Peyer's patch (tissue), 4 donors: ENCODE measurements at regions not wholly inside any gene's neighbourhood (a gene's known extent, or its start where the extent isn't known, plus 50 kb on each side); places are given as distances from the start of the nearest gene placed in this dataset.

Experiments used
- DNase-seq, 3 donors: peaks; one replicate each; pipeline ENCODE4 v3.0.0-alpha.2; 2017 to 2019
- H3K27ac ChIP-seq, 4 donors: fragments of 200-600 bp; sonication (generic); one replicate each; pipeline ENCODE4 v1.5.1; 2016 to 2019
- H3K27me3 ChIP-seq, 2 donors: fragments of 200-600 bp; sonication (generic); one replicate each; pipeline ENCODE4 v1.5.1; 2019
- H3K36me3 ChIP-seq, 3 donors: fragments of 200-600 bp; sonication (generic); one replicate each; pipeline ENCODE4 v1.5.1; 2016 to 2019
- H3K4me1 ChIP-seq, 4 donors: fragments of 200-600 bp; sonication (generic); one replicate each; pipeline ENCODE4 v1.5.1; 2016 to 2019
- H3K4me3 ChIP-seq, 4 donors: fragments of 200-600 bp; sonication (generic); 1 replicate in 3 of 4; 2 replicates in 1 of 4; pipeline ENCODE4 v1.5.1; 2016 to 2019; ENCODE audit warnings: mild to moderate bottlenecking in 1 of 4
- H3K9me3 ChIP-seq, 4 donors: fragments of 200-600 bp; sonication (generic); one replicate each; pipeline ENCODE4 v1.5.1; 2016 to 2019; ENCODE audit warnings: mild to moderate bottlenecking in 1 of 4
- POLR2A ChIP-seq, 2 donors: fragments of 450-650 bp; IDR thresholded peaks; one replicate each; pipeline ENCODE4 v1.5.1; 2017; ENCODE audit warnings: antibody characterized with exemption in 2 of 2, mild to moderate bottlenecking in 2 of 2, moderate library complexity in 2 of 2
- TF ChIP-seq, protein P1 (sequence below), 6 experiments: fragments of 450-650 bp in 4 of 6; fragments of 200-600 bp in 2 of 6; sonication (generic) in 1 of 6; IDR thresholded peaks; one replicate each; pipeline ENCODE4 v1.5.1; 2017 to 2019; ENCODE audit warnings: antibody characterized with exemption in 6 of 6, mild to moderate bottlenecking in 3 of 6, moderate library complexity in 1 of 6

DNA sequence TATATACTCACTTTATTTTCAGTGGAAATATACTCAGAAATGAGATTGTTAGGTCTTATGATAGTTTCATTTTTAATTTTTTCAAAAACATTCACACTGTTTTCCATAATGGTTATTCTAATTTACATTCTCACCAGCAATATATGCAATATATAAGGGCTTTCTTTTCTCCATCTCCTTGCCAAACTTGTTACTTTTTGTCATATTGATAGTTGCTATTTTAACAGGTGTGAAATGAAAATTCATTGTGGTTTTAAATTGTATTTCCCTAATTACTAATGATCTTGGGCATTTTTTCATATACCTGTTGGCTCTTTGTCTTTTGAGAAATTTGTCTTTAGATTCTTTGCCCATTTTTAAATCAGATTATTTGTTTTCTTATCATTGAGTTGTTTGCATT lies 325.2 kb downstream of the DIPK2A start:
- H3K36me3 ChIP-seq = no peaks in the 10 kb centered on the region
- H3K27me3 ChIP-seq = no peaks in the 10 kb centered on the region
- DNase-seq = no peak
- no peaks in the 10 kb centered on the region for H3K4me1 ChIP-seq
- no peaks in the 10 kb centered on the region for H3K9me3 ChIP-seq
- TF ChIP-seq, protein P1, sequence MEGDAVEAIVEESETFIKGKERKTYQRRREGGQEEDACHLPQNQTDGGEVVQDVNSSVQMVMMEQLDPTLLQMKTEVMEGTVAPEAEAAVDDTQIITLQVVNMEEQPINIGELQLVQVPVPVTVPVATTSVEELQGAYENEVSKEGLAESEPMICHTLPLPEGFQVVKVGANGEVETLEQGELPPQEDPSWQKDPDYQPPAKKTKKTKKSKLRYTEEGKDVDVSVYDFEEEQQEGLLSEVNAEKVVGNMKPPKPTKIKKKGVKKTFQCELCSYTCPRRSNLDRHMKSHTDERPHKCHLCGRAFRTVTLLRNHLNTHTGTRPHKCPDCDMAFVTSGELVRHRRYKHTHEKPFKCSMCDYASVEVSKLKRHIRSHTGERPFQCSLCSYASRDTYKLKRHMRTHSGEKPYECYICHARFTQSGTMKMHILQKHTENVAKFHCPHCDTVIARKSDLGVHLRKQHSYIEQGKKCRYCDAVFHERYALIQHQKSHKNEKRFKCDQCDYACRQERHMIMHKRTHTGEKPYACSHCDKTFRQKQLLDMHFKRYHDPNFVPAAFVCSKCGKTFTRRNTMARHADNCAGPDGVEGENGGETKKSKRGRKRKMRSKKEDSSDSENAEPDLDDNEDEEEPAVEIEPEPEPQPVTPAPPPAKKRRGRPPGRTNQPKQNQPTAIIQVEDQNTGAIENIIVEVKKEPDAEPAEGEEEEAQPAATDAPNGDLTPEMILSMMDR (IDR thresholded peaks at IDR 0.05) = no peak
- TF ChIP-seq POLR2A (IDR thresholded peaks at IDR 0.05) = no peak
- no peak overlapping the region for H3K27ac ChIP-seq
- H3K4me3 ChIP-seq = no peak overlapping the region

DNA sequence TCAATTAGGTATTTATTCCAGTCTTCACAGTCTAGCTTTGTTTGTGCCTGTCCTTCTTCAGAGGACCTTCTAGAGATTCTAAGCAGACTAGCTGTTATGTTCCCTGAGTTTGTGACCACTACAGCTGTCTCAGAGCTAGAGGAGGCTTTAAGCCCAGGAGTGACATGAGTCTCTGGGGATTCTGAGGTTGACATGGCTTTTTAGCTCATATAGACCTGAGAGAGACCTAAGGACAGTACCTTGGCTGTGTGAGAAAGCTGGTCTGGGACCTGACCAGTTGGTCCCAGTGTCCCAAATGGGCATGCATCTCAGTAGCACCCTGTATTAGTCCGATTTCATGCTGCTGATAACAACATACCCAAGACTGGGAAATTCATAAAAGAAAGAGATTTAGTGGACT lies 330.2 kb downstream of the DIPK2A start:
- Histone ChIP-seq H3K4me1 (no peaks in the 10 kb centered on the region), H3K27me3 (no peaks in the 10 kb centered on the region), H3K4me3 (no peak overlapping the region), H3K36me3 (no peaks in the 10 kb centered on the region), H3K9me3 (no peaks in the 10 kb centered on the region), H3K27ac (no peak overlapping the region)
- TF ChIP-seq, protein P1 (IDR thresholded peaks at IDR 0.05) = no peak
- TF ChIP-seq POLR2A (IDR thresholded peaks at IDR 0.05) = no peak
- no peak for DNase-seq

DNA sequence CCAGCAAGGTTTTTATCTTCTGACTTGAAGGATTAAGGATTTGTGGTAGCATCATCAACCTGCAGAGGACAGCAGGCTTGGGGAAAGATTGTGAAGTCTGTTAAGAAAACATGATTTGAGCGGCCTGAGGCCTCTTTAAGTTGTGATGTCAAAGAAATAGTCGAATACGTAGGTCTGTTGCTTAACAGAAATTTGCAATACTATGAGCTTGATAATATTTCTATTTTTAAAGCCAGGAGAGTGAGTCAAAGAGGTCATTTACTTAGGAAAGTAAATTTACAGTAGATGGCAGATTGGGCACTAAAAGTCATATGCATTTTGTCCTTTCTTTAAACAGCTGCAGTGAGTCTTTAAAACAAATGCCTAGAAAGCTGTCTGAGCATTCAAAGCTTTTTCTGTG lies 336.3 kb downstream of the DIPK2A start:
- no peaks in the 10 kb centered on the region for H3K27me3 ChIP-seq
- H3K27ac ChIP-seq = no peak overlapping the region
- H3K4me3 ChIP-seq = no peak overlapping the region
- no peak for DNase-seq
- H3K9me3 ChIP-seq = no peaks in the 10 kb centered on the region
- H3K36me3 ChIP-seq = no peaks in the 10 kb centered on the region
- H3K4me1 ChIP-seq = no peaks in the 10 kb centered on the region
- TF ChIP-seq, protein P1 (IDR thresholded peaks at IDR 0.05) = no peak
- no peak for TF ChIP-seq POLR2A (IDR thresholded peaks at IDR 0.05)

DNA sequence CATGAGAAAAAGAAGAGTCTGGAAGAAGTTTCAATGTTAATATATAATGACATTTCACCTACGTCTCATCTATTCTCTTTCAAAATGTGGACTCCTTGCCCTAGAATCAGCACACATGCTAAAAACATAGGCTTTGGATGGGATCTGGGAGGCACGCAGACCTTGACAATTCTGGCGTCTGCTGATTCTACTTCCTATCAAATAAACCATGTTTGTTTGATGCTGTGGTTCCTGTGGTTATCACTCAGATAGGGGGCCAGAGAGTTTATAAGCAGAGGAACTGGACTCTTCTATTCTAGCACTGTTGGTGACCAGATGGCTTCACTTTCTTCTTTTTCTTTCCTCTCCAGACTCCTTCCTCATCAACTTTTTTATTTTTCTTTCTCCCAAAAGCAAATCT lies 336.8 kb downstream of the DIPK2A start:
- Histone ChIP-seq H3K4me3 (no peak overlapping the region), H3K27me3 (no peaks in the 10 kb centered on the region), H3K27ac (no peak overlapping the region), H3K9me3 (no peaks in the 10 kb centered on the region), H3K36me3 (no peaks in the 10 kb centered on the region), H3K4me1 (no peaks in the 10 kb centered on the region)
- DNase-seq = no peak
- TF ChIP-seq, protein P1 (IDR thresholded peaks at IDR 0.05) = no peak
- TF ChIP-seq POLR2A (IDR thresholded peaks at IDR 0.05) = no peak

DNA sequence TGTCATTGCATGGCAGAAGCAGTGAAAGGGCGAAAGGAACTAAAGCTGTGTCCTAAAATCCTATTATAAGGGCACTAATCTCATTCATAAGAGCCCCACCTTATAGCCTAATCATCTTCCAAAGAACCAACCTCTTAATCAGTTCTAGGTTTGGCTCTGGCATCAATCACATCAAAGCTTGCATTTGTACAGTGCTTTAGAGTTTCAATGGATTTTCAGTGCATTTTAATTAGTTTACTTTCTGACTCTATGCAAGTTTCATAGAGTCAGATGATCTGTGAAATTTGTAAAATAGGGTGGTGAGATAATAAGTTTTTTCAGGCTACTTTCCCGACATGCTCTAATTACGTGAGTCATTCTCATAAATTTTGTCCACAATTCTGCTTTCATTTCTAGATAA lies 341.1 kb downstream of the DIPK2A start:
- Histone ChIP-seq H3K4me1 (no peaks in the 10 kb centered on the region), H3K9me3 (peaks cover 0 to 3% (median 0%) of the 10 kb centered on the region in 4 donors), H3K27me3 (no peaks in the 10 kb centered on the region), H3K4me3 (no peak overlapping the region), H3K27ac (no peak overlapping the region), H3K36me3 (no peaks in the 10 kb centered on the region)
- no peak for TF ChIP-seq POLR2A (IDR thresholded peaks at IDR 0.05)
- TF ChIP-seq, protein P1 (IDR thresholded peaks at IDR 0.05) = no peak
- DNase-seq = no peak

DNA sequence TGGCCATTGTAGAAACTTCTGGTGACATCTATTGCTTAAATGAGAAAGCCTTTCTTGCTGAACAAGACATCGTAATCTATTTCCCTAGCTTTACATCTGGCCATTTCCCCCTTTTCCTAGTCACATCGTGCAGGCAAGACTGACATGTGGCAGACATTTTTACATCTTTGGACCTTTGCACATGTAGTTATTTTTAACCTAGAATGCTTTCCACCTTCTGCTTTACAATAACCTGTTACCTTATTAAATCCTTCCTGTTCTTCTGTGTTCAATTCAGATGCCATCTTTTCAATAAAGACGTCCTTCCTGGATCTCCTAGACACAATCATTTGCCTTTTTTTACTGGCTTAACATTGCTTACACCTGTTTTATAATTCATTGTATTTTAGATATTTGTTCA lies 343.3 kb downstream of the DIPK2A start:
- no peak for DNase-seq
- H3K4me1 ChIP-seq = no peaks in the 10 kb centered on the region
- H3K27me3 ChIP-seq = no peaks in the 10 kb centered on the region
- TF ChIP-seq POLR2A (IDR thresholded peaks at IDR 0.05) = no peak
- TF ChIP-seq, protein P1 (IDR thresholded peaks at IDR 0.05) = no peak
- no peak overlapping the region for H3K27ac ChIP-seq
- H3K4me3 ChIP-seq = no peak overlapping the region
- no peaks in the 10 kb centered on the region for H3K36me3 ChIP-seq
- peaks cover 0 to 3% (median 0%) of the 10 kb centered on the region in 4 donors for H3K9me3 ChIP-seq
